Superior temporal gyrus (tissue), 1 donor: ENCODE measurements at regions not wholly inside any gene's neighbourhood (a gene's known extent, or its start where the extent isn't known, plus 50 kb on each side); places are given as distances from the start of the nearest gene placed in this dataset.

ENCODE experiments used
- DNase-seq: peaks from one replicate; pipeline ENCODE4 v3.0.0-alpha.2; 2016; ENCODE audit errors: extremely low spot score

DNA sequence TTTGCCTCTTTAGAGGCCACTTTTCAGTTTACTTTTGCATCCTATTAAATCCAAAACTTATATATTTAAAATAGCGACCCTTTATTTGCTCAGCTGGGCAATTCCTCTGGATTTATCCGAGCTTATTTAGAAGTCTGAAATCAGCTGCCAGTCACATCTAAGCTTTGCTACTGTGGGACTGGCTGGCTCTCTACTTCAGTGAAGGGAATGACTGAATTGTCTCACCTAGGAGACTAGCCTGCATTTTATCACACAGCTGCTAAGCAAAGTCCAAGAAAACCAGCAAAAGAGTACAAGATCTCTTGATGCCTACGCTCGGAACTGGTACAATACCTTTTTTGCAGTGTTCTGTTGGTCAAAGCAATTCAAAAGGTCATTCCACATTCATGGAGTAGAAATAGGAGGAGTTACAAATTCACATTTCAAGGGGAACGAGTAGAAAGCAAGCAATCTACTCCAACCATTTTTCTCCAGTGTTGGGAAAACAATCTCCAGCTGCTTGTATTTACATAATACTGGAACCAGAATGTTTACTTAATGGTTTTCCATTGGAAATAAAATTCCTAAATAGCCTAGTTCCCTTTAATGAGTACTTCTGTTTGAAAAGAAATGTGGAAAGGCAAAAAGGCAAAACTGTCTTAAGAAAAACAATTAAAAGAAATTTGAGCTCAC lies 160.2 kb downstream of the MAGEB5 start:
- DNase-seq: no peak

DNA sequence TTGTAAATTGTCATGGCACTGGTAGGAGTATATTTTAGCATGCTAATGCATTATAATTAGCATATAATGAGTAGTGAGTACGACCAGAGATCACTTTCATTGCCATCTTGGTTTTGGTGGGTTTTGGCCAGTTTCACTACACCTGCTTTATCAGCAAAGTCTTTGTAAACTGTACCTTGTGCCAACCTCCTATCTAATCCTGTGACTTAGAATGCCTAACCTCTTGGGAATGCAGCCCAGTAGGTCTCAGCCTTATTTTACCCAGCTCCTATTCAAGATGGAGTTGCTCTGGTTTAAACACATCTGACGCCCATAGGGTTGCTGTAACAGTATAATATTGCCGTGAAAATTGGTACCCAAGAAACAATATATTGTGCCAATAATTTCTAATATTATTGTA lies 159.4 kb downstream of the MAGEB5 start:
- no peak for DNase-seq

DNA sequence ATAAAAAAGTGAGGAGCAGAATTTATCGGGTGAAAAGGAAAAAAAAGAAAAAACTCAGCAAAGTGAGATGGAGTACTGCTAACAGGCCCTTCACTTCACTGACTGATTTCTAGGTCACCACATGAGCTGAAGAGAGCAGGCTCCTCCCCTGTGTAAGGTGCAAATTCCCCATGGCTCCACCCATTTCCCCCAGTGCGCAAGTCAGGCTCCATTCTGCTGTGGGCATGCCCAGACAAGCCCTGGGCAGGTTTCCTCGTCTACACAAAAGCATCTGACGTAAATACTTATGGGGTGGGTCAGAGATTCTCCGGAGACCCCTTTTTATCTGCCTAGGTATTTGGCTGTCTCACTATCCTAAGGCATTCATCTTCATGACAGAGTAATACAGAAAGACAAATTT lies 157.9 kb downstream of the MAGEB5 start:
- DNase-seq: no peak

DNA sequence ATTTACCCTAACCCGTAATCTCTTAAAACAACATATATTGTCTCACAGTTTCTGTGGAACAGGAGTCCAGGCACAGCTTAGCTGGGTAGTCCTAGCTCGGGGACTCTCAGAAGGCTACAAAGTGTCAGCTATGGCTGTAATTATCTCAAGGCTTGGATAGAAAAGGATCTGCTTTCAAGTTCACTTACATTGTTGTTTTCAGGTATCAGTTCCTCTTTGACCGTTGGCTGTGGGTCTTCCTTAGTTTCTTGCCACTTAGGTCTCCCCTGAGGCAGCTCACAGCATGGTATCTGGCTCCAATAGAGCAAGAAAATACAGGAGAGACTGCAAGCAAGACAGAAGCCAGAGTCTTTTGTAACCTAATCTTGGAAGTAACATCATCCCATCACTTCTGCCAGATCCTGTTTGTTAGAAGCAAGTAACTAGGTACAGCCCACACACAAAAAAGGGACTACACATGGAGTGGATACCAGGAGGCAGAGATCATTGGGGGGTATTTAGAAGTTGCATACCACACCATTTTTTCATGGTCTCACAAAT lies 137.0 kb downstream of the MAGEB5 start:
- no peak for DNase-seq

DNA sequence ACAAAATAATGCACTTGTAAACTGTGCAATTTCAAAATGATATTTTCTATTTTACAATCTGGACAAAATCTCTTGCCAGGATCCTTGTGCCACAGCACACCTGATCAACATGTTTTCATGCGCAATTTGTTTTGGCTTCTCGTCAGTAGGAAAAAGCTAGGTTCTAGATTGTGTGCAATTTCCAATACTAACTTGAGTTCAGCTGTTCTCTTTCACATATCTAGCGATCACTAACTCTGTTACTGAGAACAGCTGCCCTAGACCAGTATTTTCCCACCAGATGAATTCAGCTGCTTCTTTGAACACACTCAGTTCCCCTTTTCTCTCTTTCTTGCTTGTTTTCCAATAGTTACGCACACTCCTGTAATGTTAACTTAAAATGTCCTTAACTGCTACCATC lies 131.2 kb downstream of the MAGEB5 start:
- no peak for DNase-seq

DNA sequence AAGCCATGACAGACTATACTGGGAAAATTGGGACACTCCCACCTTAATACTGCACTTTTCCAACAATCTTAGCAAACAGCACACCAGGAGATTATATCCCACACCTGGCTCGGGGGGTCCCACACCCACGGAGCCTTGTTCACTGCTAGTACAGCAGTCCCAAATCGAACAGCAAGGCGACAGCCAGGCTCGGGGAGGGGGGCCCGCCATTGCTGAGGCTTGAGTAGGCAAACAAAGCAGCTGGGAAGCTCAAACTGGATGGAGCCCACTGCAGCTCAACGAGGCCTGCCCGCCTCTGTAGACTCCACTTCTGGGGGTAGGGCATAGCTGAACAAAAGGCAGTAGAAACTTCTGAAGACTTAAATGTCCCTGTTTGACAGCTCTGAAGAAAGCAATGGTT lies 118.3 kb downstream of the MAGEB5 start:
- DNase-seq: no peak

DNA sequence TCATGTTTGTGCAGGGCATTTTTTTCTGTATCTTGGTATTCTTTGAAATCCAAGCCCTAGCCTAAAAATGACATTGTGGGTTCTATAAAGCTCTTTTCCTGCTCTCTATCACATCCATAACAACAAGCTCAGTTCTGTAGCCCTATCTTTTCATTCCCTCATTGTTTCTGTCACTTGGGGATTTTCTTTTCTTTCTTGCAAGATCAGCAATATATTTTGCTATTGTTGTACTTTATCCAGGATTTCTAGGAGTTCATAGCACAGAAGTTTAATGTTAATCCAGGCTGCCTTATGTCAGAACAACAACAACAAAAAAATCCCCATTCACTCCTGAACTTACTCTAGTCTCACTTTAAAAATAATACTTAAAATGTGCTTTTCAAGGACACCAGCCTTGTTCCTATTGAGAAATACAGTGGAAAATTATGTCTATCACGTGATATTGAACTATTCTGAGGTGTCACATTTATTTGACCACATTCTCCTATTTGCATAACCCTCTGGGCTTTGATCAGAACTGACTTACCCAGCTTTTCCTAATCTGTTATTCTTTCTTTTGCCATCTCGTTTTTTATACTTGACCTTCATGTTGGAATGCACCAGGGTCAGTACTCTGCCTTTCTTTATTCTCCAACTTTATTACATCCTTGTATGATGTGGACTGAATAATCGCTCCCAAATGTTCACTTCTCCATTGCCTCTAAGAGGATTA lies 112.8 kb downstream of the MAGEB5 start:
- DNase-seq: no peak

DNA sequence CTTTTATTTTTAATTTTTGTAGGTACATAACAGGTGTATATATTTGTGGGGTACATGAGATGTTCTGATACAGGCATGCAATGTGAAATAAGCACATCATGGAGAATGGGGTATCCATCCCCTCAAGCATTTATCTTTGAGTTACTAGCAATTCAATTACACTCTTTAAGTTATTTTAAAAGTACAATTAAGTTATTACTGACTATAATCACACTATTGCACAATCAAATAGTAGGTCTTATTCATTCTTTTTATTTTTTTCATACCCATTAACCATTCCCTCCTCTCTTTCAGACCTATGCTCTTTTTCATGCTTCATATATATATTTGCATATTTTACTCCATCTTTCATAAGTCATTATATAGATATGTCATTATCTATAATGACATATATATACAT lies 93.3 kb downstream of the MAGEB5 start:
- DNase-seq: no peak

DNA sequence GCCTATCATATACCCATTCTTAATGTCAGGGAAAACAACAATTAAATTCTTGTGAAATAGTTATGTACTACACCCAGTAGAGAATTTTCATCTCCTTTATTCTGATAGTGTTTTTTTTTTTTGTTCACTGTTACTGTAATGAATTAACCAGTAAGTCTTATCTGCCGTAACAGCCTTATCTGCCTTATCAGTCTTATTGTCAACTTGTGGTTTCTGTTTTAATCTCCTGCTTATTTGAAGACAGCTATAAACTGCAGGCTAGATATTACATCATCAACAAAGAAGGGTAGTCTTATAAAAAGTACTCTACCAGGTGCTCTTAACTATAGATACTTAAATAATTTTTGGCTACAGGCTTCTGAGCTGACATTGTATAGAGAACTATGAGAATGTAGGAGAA lies 79.5 kb downstream of the MAGEB5 start:
- no peak for DNase-seq

DNA sequence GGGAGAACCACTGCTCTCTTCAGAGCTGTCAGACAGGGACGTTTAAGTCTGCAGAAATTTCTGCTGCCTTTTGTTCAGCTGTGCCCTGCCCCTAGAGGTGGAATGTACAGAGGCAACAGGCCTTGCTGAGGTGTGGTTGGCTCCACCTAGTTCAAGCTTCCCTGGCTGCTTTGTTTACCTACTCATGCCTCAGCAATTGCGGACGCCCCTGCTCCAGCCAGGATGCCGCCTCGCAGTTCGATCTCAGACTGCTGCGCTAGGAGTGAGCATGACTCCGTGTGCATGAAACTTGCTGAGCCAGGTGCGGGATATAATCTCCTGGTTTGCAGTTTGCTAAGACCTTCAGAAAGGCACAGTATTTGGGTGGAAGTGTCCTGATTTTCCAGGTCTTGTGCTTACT lies 70.9 kb downstream of the MAGEB5 start:
- DNase-seq: no peak
